SW480 (cell line): ENCODE measurements at regions not wholly inside any gene's neighbourhood (a gene's known extent, or its start where the extent isn't known, plus 50 kb on each side); places are given as distances from the start of the nearest gene placed in this dataset.

Source experiments
- DNase-seq: peaks from one replicate; pipeline ENCODE4 v3.0.0-alpha.2; 2016; ENCODE audit warnings: low spot score

GRCh38 chr17:12438813-12439586 lies 226.7 kb upstream of the MYOCD start:
- DNase-seq, result no peak

- no peak for DNase-seq
Observed at GRCh38 chr17:12445331-12445730, 220.4 kb upstream of the MYOCD start.

- no peak for DNase-seq
Observed at GRCh38 chr17:12457493-12457892, 208.2 kb upstream of the MYOCD start.

GRCh38 chr17:12459736-12460135 lies 206.0 kb upstream of the MYOCD start:
- DNase-seq, result no peak

GRCh38 chr17:12463102-12463501 lies 202.6 kb upstream of the MYOCD start:
- no peak for DNase-seq

- no peak for DNase-seq
Observed at GRCh38 chr17:12472252-12473173, 193.2 kb upstream of the MYOCD start.

- DNase-seq, result no peak
Observed at GRCh38 chr17:12478311-12478710, 187.4 kb upstream of the MYOCD start.

- DNase-seq, result no peak
Observed at GRCh38 chr17:12485361-12485906, 180.3 kb upstream of the MYOCD start.

- DNase-seq, result no peak
Observed at GRCh38 chr17:12489325-12489724, 176.4 kb upstream of the MYOCD start.

GRCh38 chr17:12492450-12492849 lies 173.2 kb upstream of the MYOCD start:
- no peak for DNase-seq

GRCh38 chr17:12505866-12506265 lies 159.8 kb upstream of the MYOCD start:
- DNase-seq, result no peak

- no peak for DNase-seq
Observed at GRCh38 chr17:12507026-12507595, 158.6 kb upstream of the MYOCD start.

GRCh38 chr17:12509801-12510200 lies 155.9 kb upstream of the MYOCD start:
- DNase-seq, result no peak

GRCh38 chr17:12510535-12510934 lies 155.2 kb upstream of the MYOCD start:
- no peak for DNase-seq

- no peak for DNase-seq
Observed at GRCh38 chr17:12512694-12513355, 152.9 kb upstream of the MYOCD start.

- DNase-seq, result no peak
Observed at GRCh38 chr17:12514596-12514995, 151.1 kb upstream of the MYOCD start.

GRCh38 chr17:12519956-12520594 lies 145.6 kb upstream of the MYOCD start:
- peak; percentile 19 for DNase-seq

GRCh38 chr17:12521416-12521815 lies 144.3 kb upstream of the MYOCD start:
- no peak for DNase-seq

GRCh38 chr17:12522336-12522735 lies 143.4 kb upstream of the MYOCD start:
- peak; percentile 55 for DNase-seq

GRCh38 chr17:12522743-12523183 lies 142.9 kb upstream of the MYOCD start:
- peak; percentile 97 for DNase-seq

- peak; percentile 20 for DNase-seq
Observed at GRCh38 chr17:12523244-12523643, 142.4 kb upstream of the MYOCD start.
